Activated B cell treated with CpG ODN at 0.5 μM for 24 hours (primary cell): ENCODE measurements at regions not wholly inside any gene's neighbourhood (a gene's known extent, or its start where the extent isn't known, plus 50 kb on each side); places are given as distances from the start of the nearest gene placed in this dataset.

ENCODE experiments used
- ATAC-seq: fragments of 200-7000 bp; cut with Tn5 transposase; one replicate; pipeline ENCODE4 v1.10.0; 2021; ENCODE audit warnings: low read depth, mild to moderate bottlenecking, moderate library complexity
- CTCF ChIA-PET: fragments of 350-600 bp; sonication (Branson Sonifier 250); formaldehyde crosslinking; loops from one replicate; lab custom pipeline; 2021; ENCODE audit warnings: antibody characterized with exemption; lab: Charles Lee
- POLR2A ChIA-PET: fragments of 350-600 bp; sonication (Branson Sonifier 250); formaldehyde crosslinking; loops from one replicate; lab custom pipeline; 2021; ENCODE audit warnings: antibody characterized with exemption; lab: Charles Lee
- DNase-seq: peaks from one replicate; pipeline ENCODE4 v3.0.0; 2022
- H3K27ac Mint-ChIP-seq: one replicate; pipeline ENCODE4 v1.8.0; 2020; ENCODE audit warnings: mixed read lengths
- H3K27me3 Mint-ChIP-seq: one replicate; pipeline ENCODE4 v1.8.0; 2021; ENCODE audit warnings: mixed read lengths
- H3K36me3 Mint-ChIP-seq: one replicate; pipeline ENCODE4 v1.8.0; 2021; ENCODE audit warnings: low read depth, mixed read lengths
- H3K4me1 Mint-ChIP-seq: one replicate; pipeline ENCODE4 v1.8.0; 2021; ENCODE audit warnings: mixed read lengths
- H3K4me3 Mint-ChIP-seq: one replicate; pipeline ENCODE4 v1.8.0; 2020; ENCODE audit warnings: mild to moderate bottlenecking, mixed read lengths
- H3K9me3 Mint-ChIP-seq: one replicate; pipeline ENCODE4 v1.8.0; 2020; ENCODE audit warnings: mixed read lengths
- CTCF ChIP-seq: fragments of 200-600 bp; IDR thresholded peaks from one replicate; pipeline ENCODE4 v1.8.0; 2022; ENCODE audit warnings: antibody characterized with exemption, mild to moderate bottlenecking
- intact Hi-C: fragments of 100-400 bp; cut with micrococcal nuclease; formaldehyde crosslinking; loops from one replicate; pipeline ENCODE4 v1.15.1; 2024

- Mint-ChIP-seq H3K27ac (no peak overlapping the region), H3K4me3 (no peak overlapping the region), H3K27me3 (peaks cover 2% of the 10 kb centered on the region), H3K36me3 (no peaks in the 10 kb centered on the region), H3K4me1 (no peaks in the 10 kb centered on the region), H3K9me3 (no peaks in the 10 kb centered on the region)
- POLR2A ChIA-PET = no interaction called here
- intact Hi-C loops = no loop called here
- ATAC-seq = no peak
- DNase-seq = no peak
- CTCF ChIA-PET = no interaction called here
- no peak for TF ChIP-seq CTCF
These were observed 357.8 kb downstream of the DUSP6 start for GRCh38 chr12:88994537-88994936.

GRCh38 chr12:88993651-88994050 is 358.6 kb downstream of the DUSP6 start:
- ATAC-seq (no peak), DNase-seq (no peak)
- TF ChIP-seq CTCF = no peak
- no peaks in the 10 kb centered on the region for H3K9me3 Mint-ChIP-seq
- peaks cover 2% of the 10 kb centered on the region for H3K27me3 Mint-ChIP-seq
- no peaks in the 10 kb centered on the region for H3K36me3 Mint-ChIP-seq
- no peak overlapping the region for H3K27ac Mint-ChIP-seq
- ChIA-PET POLR2A (no interaction called here), CTCF (no interaction called here)
- H3K4me1 Mint-ChIP-seq = no peaks in the 10 kb centered on the region
- no peak overlapping the region for H3K4me3 Mint-ChIP-seq
- intact Hi-C loops = no loop called here

DNA sequence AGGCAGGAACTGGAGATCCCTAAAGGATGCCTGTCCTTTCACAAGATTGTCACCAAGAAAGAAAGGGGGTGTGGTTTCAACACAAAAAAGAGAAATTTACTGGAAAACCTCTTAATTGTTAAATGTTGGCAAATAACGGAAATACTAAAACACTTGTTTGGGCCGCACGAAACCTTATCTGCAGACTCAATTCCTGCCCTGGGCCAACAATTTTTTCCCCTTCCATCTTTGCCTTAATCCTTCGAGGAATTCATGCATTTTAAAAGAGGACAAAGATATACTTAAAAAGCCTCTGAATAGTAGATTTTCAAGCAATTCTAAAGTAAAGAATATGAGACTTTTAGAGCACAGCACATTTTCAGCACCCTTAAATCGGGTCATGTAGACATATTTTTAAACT is 366.2 kb downstream of the DUSP6 start:
- no peak overlapping the region for H3K27ac Mint-ChIP-seq
- TF ChIP-seq CTCF = no peak
- intact Hi-C loops = no loop called here
- no peaks in the 10 kb centered on the region for H3K4me1 Mint-ChIP-seq
- POLR2A ChIA-PET = no interaction called here
- CTCF ChIA-PET = no interaction called here
- ATAC-seq (no peak), DNase-seq (no peak)
- H3K9me3 Mint-ChIP-seq = no peaks in the 10 kb centered on the region
- H3K4me3 Mint-ChIP-seq = no peak overlapping the region
- H3K36me3 Mint-ChIP-seq = no peaks in the 10 kb centered on the region
- peaks cover 4% of the 10 kb centered on the region for H3K27me3 Mint-ChIP-seq

DNA sequence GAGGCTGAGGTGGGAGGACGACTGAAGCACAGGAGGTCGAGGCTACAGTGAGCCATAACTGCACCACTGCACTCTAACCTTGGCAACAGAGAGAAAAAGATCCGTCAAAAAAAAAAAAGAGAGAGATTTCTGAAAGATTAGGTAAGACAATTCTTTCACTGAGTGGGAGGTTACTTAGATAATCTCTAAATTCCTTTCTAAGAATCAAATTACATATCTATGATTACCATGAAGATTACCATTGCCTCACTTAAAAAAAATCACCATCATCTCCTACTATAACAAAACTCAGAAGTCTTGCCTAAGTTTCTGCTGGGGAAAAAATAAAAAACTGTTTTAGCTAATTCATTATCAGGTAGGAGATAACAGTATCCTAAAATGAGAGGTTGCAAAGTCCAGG is 366.7 kb downstream of the DUSP6 start:
- ChIA-PET POLR2A (no interaction called here), CTCF (no interaction called here)
- peaks cover 3% of the 10 kb centered on the region for H3K27me3 Mint-ChIP-seq
- no peaks in the 10 kb centered on the region for H3K36me3 Mint-ChIP-seq
- TF ChIP-seq CTCF = no peak
- no peak overlapping the region for H3K4me3 Mint-ChIP-seq
- DNase-seq = no peak
- H3K4me1 Mint-ChIP-seq = no peaks in the 10 kb centered on the region
- no peak for ATAC-seq
- no peak overlapping the region for H3K27ac Mint-ChIP-seq
- no peaks in the 10 kb centered on the region for H3K9me3 Mint-ChIP-seq
- intact Hi-C loops = no loop called here

DNA sequence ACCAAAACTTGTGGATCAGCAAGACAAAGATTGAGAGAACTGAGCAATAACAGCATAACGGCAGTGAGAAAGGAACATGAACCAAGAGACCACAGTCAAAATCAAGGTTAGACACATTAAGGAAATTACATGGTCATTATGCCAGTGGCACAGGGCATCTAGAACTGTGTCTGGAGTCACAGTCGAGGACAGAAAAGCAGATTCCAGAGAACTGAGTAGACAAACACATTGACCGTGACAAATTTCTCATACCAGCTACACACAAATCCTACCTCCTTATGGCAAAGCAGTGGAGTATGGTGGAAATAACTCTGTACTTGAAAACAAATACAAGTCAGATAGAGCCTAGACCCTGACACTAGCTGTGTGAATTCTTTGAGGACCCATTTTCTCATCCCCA is 367.3 kb downstream of the DUSP6 start:
- DNase-seq (no peak), ATAC-seq (no peak)
- Mint-ChIP-seq H3K4me3 (no peak overlapping the region), H3K27ac (no peak overlapping the region), H3K36me3 (no peaks in the 10 kb centered on the region), H3K4me1 (no peaks in the 10 kb centered on the region), H3K27me3 (peaks cover 2% of the 10 kb centered on the region), H3K9me3 (no peaks in the 10 kb centered on the region)
- intact Hi-C loops = no loop called here
- TF ChIP-seq CTCF = no peak
- ChIA-PET POLR2A (no interaction called here), CTCF (no interaction called here)
